GM19397 (cell line): ENCODE measurements at regions not wholly inside any gene's neighbourhood (a gene's known extent, or its start where the extent isn't known, plus 50 kb on each side); places are given as distances from the start of the nearest gene placed in this dataset.
"Not testable (repeated sequence)": the region's sequence is repeated elsewhere in the genome, so short reads cannot be mapped to it uniquely, and the experiment has no call there.

ENCODE experiments used
- ATAC-seq: cut with Tn5 transposase; IDR thresholded peaks from one replicate; pipeline ENCODE4 v1.9.1; 2021; ENCODE audit warnings: mild to moderate bottlenecking, moderate library complexity; ENCODE audit not compliant: unreplicated experiment

- no peak for ATAC-seq
These were observed 98.2 kb upstream of the PMAIP1 start for GRCh38 chr18:59801576-59801975.

DNA sequence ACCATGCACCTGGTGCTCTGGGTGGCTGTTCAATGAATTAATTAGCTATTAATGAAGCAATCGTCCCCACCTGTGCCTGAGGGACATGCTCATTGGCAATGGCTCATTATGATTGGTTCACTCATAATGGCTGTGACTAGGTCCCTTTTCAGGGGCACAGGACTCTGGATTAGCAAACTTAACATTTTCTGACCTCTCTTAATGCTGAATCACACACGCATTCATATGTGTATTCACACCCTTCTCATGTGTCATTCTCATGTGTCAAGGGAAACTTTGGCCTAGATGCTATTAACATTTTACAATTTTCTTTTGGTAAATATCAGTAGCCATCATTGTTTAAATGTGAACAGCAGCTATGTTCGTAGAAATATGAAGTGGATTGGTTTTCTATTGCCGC lies 98.9 kb upstream of the PMAIP1 start:
- no peak for ATAC-seq

DNA sequence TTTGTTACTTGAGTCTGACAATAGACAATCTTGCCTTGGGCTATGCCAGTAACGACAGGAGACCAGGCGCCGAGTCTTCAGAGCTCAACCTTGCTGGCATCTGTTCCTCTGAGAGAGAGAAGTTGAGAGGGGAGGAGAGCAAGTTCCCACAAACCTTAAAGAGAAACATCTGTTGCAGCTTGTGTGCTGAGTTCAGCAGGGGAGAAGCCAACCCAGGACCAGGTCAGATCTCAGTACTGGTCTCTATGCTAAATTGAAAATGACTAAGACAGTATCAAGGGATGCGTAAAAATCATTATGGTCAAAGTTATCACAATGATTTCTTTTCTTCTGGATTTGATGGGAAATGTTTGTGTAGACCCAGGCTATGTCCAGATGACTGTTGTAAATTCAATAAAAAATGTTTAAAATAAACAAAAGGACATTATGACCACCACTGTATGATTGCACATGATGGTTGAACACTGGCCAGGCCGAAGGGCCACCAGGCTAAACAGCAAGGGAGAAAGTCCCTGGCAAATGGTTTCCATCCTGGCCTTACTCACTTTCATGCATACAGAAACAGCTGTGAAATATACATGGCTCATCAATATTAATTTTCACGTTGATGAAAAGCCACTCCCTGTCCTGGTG lies 100.3 kb upstream of the PMAIP1 start:
- ATAC-seq = no peak

- no peak for ATAC-seq
These were observed 98.7 kb upstream of the CCBE1 start for GRCh38 chr18:59795882-59796281.

- no peak for ATAC-seq
These were observed 95.1 kb upstream of the CCBE1 start for GRCh38 chr18:59792353-59792752.

- ATAC-seq = not testable (repeated sequence)
These were observed 93.2 kb upstream of the CCBE1 start for GRCh38 chr18:59790346-59790936.

DNA sequence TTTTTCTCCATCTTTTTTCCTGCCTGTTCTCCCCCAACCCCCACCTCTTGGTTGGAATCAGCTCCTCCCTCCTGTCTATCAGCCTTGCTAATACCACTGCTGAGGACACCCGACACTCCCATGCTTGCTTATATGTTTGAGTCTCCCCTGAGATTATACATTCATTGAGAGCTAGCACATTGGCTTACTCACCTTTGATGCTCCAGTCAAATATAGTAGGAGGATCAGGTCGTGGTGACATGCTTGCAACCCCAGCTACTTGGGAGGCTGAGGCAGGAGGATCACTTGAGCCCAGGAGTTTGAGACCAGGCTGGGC lies 91.5 kb upstream of the CCBE1 start:
- no peak for ATAC-seq

GRCh38 chr18:59787998-59788790 lies 91.0 kb upstream of the CCBE1 start:
- ATAC-seq = no peak

GRCh38 chr18:59784694-59785093 lies 87.5 kb upstream of the CCBE1 start:
- ATAC-seq = no peak

DNA sequence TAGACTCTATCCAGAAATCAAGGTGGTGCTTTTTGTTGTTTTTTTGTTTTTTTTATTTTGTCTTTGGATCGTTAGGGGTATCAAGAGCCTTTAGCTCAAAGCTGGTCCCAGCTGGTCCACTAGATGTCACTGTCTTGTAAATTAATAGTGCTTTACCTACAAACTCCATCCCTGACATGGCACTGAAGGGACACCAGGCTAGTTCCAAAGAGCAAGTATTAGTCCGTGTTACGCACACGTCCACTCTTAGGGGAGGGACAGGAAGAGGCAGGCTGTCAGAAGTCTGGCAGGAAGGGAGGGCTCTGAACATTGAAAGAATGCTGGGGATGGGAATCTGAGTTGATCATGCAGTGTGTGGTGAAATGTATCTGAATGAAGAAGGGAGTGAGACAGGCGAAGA lies 85.9 kb upstream of the CCBE1 start:
- peak; percentile 86 for ATAC-seq

- no peak for ATAC-seq
These were observed 82.8 kb upstream of the CCBE1 start for GRCh38 chr18:59779979-59780378.

DNA sequence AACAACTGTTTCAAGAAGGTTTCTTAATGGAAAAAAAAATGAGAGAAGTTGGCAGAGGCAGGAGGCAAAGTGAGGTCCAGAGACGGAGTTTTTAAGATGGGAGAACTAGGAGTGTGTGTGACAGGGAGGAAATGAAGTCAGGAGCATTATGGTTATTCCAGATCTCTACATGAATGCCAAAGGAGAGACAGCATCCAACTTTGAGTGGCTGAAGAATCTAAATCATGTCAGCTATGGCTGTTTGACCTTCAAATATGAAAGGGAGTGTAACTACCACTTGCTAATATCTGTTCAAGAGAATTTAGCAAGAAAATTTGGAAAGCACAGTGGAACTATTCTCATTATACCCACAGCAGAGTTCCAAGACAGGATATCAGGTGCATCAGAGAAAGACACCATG lies 81.2 kb upstream of the CCBE1 start:
- no peak for ATAC-seq

DNA sequence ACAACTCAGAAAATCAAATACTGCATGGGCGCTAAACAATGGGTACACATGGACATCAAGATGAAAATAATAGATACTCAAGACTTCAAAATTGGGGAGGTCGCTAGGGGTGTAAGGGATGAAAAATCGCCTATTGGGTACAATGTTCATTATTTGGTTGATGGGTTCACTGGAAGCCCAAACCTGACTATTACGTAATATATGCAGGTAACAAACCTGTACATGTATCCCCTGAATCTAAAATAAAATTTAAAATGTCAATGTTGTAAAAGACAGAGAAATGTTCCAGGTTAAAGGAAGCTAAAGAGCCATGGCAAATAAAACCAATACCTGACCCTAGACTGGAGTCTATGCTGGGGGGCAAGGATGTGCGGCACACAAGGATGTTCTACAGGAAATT lies 80.4 kb upstream of the CCBE1 start:
- no peak for ATAC-seq

- ATAC-seq = no peak
These were observed 72.1 kb upstream of the CCBE1 start for GRCh38 chr18:59769129-59769865.

DNA sequence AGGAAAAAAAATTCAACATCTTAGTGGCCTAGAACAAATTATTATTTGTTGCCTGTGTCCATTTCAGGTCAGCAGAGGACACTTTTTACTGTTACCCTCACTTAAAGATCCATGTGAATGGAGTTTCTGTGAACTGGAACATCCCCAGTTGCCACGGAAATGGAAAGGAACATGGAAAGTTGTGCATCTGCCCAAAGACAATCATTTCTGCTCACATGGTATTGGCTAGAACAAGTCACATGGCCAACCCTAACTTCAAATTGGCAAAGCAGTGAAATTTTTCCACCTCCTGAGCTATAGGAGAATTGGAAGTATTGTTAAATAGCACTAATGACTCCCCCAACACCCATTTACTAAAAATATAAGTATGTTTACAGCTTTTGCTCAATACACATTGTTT lies 71.2 kb upstream of the CCBE1 start:
- no peak for ATAC-seq

GRCh38 chr18:59767732-59768131 lies 70.5 kb upstream of the CCBE1 start:
- no peak for ATAC-seq

DNA sequence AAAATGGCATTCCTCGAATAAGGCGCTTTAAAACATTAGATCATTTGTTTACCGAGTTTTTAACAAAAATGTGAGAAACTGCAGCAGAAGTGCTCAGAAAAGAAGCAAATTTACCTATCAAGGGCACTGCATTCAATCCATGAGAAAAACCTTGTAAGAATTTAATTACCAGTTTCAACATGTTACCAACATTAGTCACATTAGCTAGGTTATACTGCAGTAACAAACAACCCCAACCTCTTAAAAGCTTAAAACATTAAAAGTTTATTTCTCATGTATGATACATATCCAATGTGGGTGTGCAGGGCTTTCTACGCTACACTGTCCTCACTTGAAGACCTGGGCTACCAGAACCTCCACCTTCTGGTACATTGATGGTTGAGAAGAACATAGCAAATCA lies 68.1 kb upstream of the CCBE1 start:
- no peak for ATAC-seq

- no peak for ATAC-seq
These were observed 67.1 kb upstream of the CCBE1 start for GRCh38 chr18:59764281-59764680.

DNA sequence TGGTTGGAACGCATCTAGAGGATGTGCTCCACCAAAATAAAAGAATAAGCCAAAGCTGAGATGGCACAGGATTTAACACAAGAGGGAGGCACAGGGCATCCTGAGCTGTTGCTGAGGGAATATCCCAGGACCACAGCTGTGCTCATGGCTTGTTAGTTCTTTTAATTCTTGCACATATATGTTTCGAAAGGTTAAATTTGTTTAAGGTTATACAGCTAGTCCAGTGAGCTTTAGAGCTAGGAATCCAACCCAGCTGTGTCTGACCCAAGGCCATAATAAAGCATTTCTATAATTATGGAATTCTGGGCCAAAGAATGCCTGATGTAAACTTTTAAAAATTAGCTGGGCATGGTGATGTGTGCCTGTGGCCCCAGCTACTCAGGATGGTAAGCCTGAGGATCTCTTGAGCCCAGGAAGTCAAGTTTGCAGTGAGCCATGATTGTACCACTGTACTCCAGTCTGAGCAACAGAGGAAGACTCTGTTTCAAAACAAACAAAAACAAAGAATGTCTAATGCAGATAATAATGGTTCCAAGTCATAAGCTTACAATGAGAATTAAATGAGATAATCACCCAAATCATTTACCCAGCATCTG lies 66.4 kb upstream of the CCBE1 start:
- no peak for ATAC-seq

GRCh38 chr18:59760619-59761600 lies 63.7 kb upstream of the CCBE1 start:
- ATAC-seq = no peak
